OCI-LY3 (cell line): ENCODE measurements at regions not wholly inside any gene's neighbourhood (a gene's known extent, or its start where the extent isn't known, plus 50 kb on each side); places are given as distances from the start of the nearest gene placed in this dataset.

Experiments used
- H2AFZ ChIP-seq: fragments of 200-600, 300-600 bp; shearing (Covaris generic); 2 replicates; pipeline ENCODE4 v1.6.0; 2014; ENCODE audit warnings: antibody characterized with exemption, low read depth, low read length
- H3K27ac ChIP-seq: fragments of 200-600, 300-600 bp; sonication (generic); 2 replicates; pipeline ENCODE4 v1.5.1; 2014; ENCODE audit warnings: mild to moderate bottlenecking, low read length, moderate library complexity, mixed read lengths
- H3K27me3 ChIP-seq: fragments of 200-600, 300-600 bp; sonication (generic); 2 replicates; pipeline ENCODE4 v1.6.1; 2014; ENCODE audit warnings: low read depth, low read length, mixed read lengths
- H3K36me3 ChIP-seq: fragments of 200-600, 300-600 bp; sonication (generic); replicated peaks from 2 replicates; pipeline ENCODE3; 2014; ENCODE audit warnings: low read depth, low read length, mixed read lengths
- H3K4me1 ChIP-seq: fragments of 300-600, 200-600 bp; sonication (generic); 2 replicates; pipeline ENCODE4 v1.6.1; 2014; ENCODE audit warnings: low read length, mixed read lengths
- H3K4me2 ChIP-seq: fragments of 200-600, 300-600 bp; sonication (generic); 2 replicates; pipeline ENCODE4 v1.6.1; 2014; ENCODE audit warnings: low read length, mixed read lengths
- H3K4me3 ChIP-seq: fragments of 300-600, 200-600 bp; sonication (generic); 2 replicates; pipeline ENCODE4 v1.5.1; 2014; ENCODE audit warnings: antibody characterized with exemption, mild to moderate bottlenecking, low read length, moderate library complexity
- H3K79me2 ChIP-seq: fragments of 300-600, 200-600 bp; shearing (Covaris generic); 2 replicates; pipeline ENCODE4 v1.6.1; 2014; ENCODE audit warnings: mild to moderate bottlenecking, low read length, mixed read lengths
- H3K9ac ChIP-seq: fragments of 300-600, 200-600 bp; shearing (Covaris generic); 2 replicates; pipeline ENCODE4 v1.6.0; 2014; ENCODE audit warnings: mild to moderate bottlenecking, low read length, moderate library complexity
- H3K9me3 ChIP-seq: fragments of 200-600, 300-600 bp; shearing (Covaris generic); 2 replicates; pipeline ENCODE4 v1.6.1; 2014; ENCODE audit warnings: low read length, mixed read lengths; ENCODE audit not compliant: insufficient read depth
- H4K20me1 ChIP-seq: fragments of 200-600, 300-600 bp; sonication (generic); 2 replicates; pipeline ENCODE4 v1.6.1; 2016; ENCODE audit warnings: low read length, mixed read lengths; ENCODE audit not compliant: insufficient read depth
- CTCF ChIP-seq: fragments of 200-600, 300-600 bp; sonication (generic); IDR thresholded peaks from 2 replicates; pipeline ENCODE4 v1.5.1; 2014; ENCODE audit warnings: antibody characterized with exemption, low read length, low read depth
- EZH2phosphoT487 ChIP-seq: fragments of 200-600 bp; shearing (Covaris generic); IDR thresholded peaks from 2 replicates; pipeline ENCODE4 v1.6.1; 2018; ENCODE audit warnings: antibody characterized with exemption, mixed run types, low read depth

GRCh38 chr10:123529146-123529760 lies 136.9 kb upstream of the GPR26 start:
- no peak overlapping the region for H3K4me2 ChIP-seq
- H3K9ac ChIP-seq = no peak overlapping the region
- no peak overlapping the region for H3K27ac ChIP-seq
- H3K27me3 ChIP-seq = no peaks in the 10 kb centered on the region
- no peaks in the 10 kb centered on the region for H3K9me3 ChIP-seq
- no peaks in the 10 kb centered on the region for H4K20me1 ChIP-seq
- H3K36me3 ChIP-seq = no peaks in the 10 kb centered on the region
- no peaks in the 10 kb centered on the region for H3K79me2 ChIP-seq
- H2AFZ ChIP-seq = no peak overlapping the region
- TF ChIP-seq EZH2phosphoT487 = no peak
- no peak for TF ChIP-seq CTCF
- H3K4me1 ChIP-seq = peaks cover 20% of the 10 kb centered on the region
- no peak overlapping the region for H3K4me3 ChIP-seq

GRCh38 chr10:123530166-123530870 lies 135.8 kb upstream of the GPR26 start:
- no peaks in the 10 kb centered on the region for H3K79me2 ChIP-seq
- H3K4me3 ChIP-seq = no peak overlapping the region
- no peaks in the 10 kb centered on the region for H3K9me3 ChIP-seq
- TF ChIP-seq CTCF = no peak
- TF ChIP-seq EZH2phosphoT487 = no peak
- no peak overlapping the region for H3K4me2 ChIP-seq
- H4K20me1 ChIP-seq = no peaks in the 10 kb centered on the region
- H2AFZ ChIP-seq = no peak overlapping the region
- H3K4me1 ChIP-seq = peaks cover 25% of the 10 kb centered on the region
- H3K36me3 ChIP-seq = no peaks in the 10 kb centered on the region
- no peak overlapping the region for H3K27ac ChIP-seq
- no peaks in the 10 kb centered on the region for H3K27me3 ChIP-seq
- no peak overlapping the region for H3K9ac ChIP-seq

- H3K4me1 ChIP-seq = peaks cover 45% of the 10 kb centered on the region
- no peaks in the 10 kb centered on the region for H3K27me3 ChIP-seq
- no peaks in the 10 kb centered on the region for H3K9me3 ChIP-seq
- H3K36me3 ChIP-seq = no peaks in the 10 kb centered on the region
- H4K20me1 ChIP-seq = no peaks in the 10 kb centered on the region
- H3K9ac ChIP-seq = no peak overlapping the region
- H3K4me2 ChIP-seq = no peak overlapping the region
- TF ChIP-seq CTCF = no peak
- TF ChIP-seq EZH2phosphoT487 = no peak
- H3K4me3 ChIP-seq = no peak overlapping the region
- H3K79me2 ChIP-seq = no peaks in the 10 kb centered on the region
- no peak overlapping the region for H2AFZ ChIP-seq
- H3K27ac ChIP-seq = no peak overlapping the region
Observed at GRCh38 chr10:123535386-123535785, 130.8 kb upstream of the GPR26 start.

GRCh38 chr10:123536176-123536845 lies 129.8 kb upstream of the GPR26 start:
- peak overlapping the region; percentile 86 for H3K27ac ChIP-seq
- H3K4me1 ChIP-seq = peaks cover 45% of the 10 kb centered on the region
- H3K79me2 ChIP-seq = no peaks in the 10 kb centered on the region
- no peaks in the 10 kb centered on the region for H3K36me3 ChIP-seq
- H3K9me3 ChIP-seq = no peaks in the 10 kb centered on the region
- no peaks in the 10 kb centered on the region for H4K20me1 ChIP-seq
- H3K9ac ChIP-seq = no peak overlapping the region
- TF ChIP-seq EZH2phosphoT487 (no peak), CTCF (no peak)
- no peak overlapping the region for H3K4me3 ChIP-seq
- no peak overlapping the region for H2AFZ ChIP-seq
- H3K27me3 ChIP-seq = no peaks in the 10 kb centered on the region
- peak overlapping the region; percentile 65; the same call in 1 of the 2 replicates for H3K4me2 ChIP-seq
